ENCODE measurements at regions not wholly inside any gene's neighbourhood (a gene's known extent, or its start where the extent isn't known, plus 50 kb on each side); places are given as distances from the start of the nearest gene placed in this dataset.

DNA sequence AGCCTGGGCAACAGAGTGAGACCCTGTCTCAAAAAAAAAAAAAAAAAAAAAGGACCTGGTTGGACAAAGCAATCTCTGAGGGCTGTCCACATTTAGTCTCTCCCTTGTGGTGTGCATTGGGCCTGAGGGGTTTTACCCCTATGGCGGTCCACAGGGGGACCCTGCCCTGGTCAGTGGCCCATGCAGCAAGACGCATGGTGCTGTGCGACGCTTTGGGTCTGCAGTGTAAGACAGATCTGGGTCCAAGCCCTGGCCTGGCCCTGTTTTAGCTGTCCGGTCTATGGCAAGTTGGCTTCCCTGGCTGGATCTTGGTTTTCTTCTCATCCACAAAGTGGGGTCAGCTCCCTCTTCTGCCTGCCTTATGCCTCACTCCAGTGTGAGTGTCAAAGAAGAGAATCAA, 123.2 kb upstream of the NLRP1 start:
- Histone ChIP-seq H3K27me3 (peaks cover 25% of the 10 kb centered on the region), H3K27ac (no peak overlapping the region), H3K36me3 (no peaks in the 10 kb centered on the region), H3K9me3 (no peaks in the 10 kb centered on the region), H3K4me1 (ENCODE audit: control insufficient read depth in 1 of 2, insufficient read depth in 1 of 2, low read depth in 1 of 2, low read length in 1 of 2) (no peaks in the 10 kb centered on the region), H3K4me3 (ENCODE audit: low read depth in 1 of 2, low read length in 1 of 2) (no peak overlapping the region)
- TF ChIP-seq, protein P1, sequence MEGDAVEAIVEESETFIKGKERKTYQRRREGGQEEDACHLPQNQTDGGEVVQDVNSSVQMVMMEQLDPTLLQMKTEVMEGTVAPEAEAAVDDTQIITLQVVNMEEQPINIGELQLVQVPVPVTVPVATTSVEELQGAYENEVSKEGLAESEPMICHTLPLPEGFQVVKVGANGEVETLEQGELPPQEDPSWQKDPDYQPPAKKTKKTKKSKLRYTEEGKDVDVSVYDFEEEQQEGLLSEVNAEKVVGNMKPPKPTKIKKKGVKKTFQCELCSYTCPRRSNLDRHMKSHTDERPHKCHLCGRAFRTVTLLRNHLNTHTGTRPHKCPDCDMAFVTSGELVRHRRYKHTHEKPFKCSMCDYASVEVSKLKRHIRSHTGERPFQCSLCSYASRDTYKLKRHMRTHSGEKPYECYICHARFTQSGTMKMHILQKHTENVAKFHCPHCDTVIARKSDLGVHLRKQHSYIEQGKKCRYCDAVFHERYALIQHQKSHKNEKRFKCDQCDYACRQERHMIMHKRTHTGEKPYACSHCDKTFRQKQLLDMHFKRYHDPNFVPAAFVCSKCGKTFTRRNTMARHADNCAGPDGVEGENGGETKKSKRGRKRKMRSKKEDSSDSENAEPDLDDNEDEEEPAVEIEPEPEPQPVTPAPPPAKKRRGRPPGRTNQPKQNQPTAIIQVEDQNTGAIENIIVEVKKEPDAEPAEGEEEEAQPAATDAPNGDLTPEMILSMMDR (IDR thresholded peaks at IDR 0.05): no peak

GRCh38 chr17:5708344-5708743, 124.0 kb upstream of the NLRP1 start:
- TF ChIP-seq, protein P1 (IDR thresholded peaks at IDR 0.05): no peak
- H3K27ac ChIP-seq: no peak overlapping the region
- peaks cover 29% of the 10 kb centered on the region for H3K27me3 ChIP-seq

DNA sequence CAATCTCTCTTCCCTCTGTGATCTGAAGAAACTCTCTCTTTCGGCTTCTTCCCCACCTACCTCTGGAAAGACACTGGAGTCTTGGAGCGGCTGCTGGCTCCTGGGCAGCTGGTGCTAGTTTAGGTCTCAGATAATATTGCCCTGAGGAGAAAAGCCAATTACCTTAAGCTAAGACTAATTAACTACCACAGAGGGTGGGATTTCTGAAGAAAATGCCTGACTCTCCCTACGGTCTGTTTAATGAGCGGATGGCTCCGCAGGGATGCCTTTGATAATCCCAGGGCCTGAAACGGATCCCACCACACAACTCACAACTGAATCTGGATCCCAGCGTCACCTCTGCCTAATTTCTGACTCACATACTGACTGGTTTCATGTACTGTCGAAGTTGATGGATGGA, 127.0 kb upstream of the NLRP1 start:
- no peaks in the 10 kb centered on the region for H3K36me3 ChIP-seq
- TF ChIP-seq, protein P1 (IDR thresholded peaks at IDR 0.05): no peak
- H3K4me1 ChIP-seq (ENCODE audit: control insufficient read depth in 1 of 2, insufficient read depth in 1 of 2, low read depth in 1 of 2, low read length in 1 of 2): no peaks in the 10 kb centered on the region
- H3K4me3 ChIP-seq (ENCODE audit: low read depth in 1 of 2, low read length in 1 of 2): no peak overlapping the region
- H3K27ac ChIP-seq: no peak overlapping the region
- H3K9me3 ChIP-seq: no peaks in the 10 kb centered on the region
- H3K27me3 ChIP-seq: peaks cover 46% of the 10 kb centered on the region

More at GRCh38 chr17:5708344-5708743, 124.0 kb upstream of the NLRP1 start:
- Histone ChIP-seq H3K9me3 (no peaks in the 10 kb centered on the region), H3K36me3 (no peaks in the 10 kb centered on the region), H3K4me3 (ENCODE audit: low read depth in 1 of 2, low read length in 1 of 2) (no peak overlapping the region), H3K4me1 (ENCODE audit: control insufficient read depth in 1 of 2, insufficient read depth in 1 of 2, low read depth in 1 of 2, low read length in 1 of 2) (no peaks in the 10 kb centered on the region)

- peaks cover 39% of the 10 kb centered on the region for H3K27me3 ChIP-seq
- no peaks in the 10 kb centered on the region for H3K36me3 ChIP-seq
- no peaks in the 10 kb centered on the region for H3K4me1 ChIP-seq (ENCODE audit: control insufficient read depth in 1 of 2, insufficient read depth in 1 of 2, low read depth in 1 of 2, low read length in 1 of 2)
- no peak overlapping the region for H3K27ac ChIP-seq
- TF ChIP-seq, protein P1 (IDR thresholded peaks at IDR 0.05): no peak
- no peaks in the 10 kb centered on the region for H3K9me3 ChIP-seq
- no peak overlapping the region for H3K4me3 ChIP-seq (ENCODE audit: low read depth in 1 of 2, low read length in 1 of 2)
Measured at GRCh38 chr17:5714993-5715392, 130.7 kb upstream of the NLRP1 start.

DNA sequence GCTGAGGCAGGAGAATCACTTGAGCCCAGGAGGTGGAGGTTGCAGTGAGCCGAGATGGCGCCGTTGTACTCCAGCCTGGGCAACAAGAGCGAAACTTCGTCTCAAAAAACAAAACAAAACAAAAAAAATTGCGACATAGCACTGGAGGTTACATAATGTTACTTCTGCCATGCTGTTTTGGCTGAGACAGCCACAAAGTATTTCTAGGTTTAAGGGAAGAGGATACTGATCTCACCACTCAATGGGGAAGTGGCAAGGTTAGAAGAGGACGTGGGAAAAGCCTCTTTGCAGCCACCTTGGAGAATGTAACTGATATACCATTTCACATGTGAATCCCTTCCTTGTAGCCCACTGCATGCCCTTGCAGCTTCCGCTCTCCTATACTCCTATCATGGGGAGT, 131.2 kb upstream of the NLRP1 start:
- TF ChIP-seq, protein P1 (IDR thresholded peaks at IDR 0.05): no peak
- Histone ChIP-seq H3K27me3 (peaks cover 36% of the 10 kb centered on the region), H3K36me3 (no peaks in the 10 kb centered on the region), H3K27ac (no peak overlapping the region), H3K9me3 (no peaks in the 10 kb centered on the region), H3K4me1 (ENCODE audit: control insufficient read depth in 1 of 2, insufficient read depth in 1 of 2, low read depth in 1 of 2, low read length in 1 of 2) (no peaks in the 10 kb centered on the region), H3K4me3 (ENCODE audit: low read depth in 1 of 2, low read length in 1 of 2) (no peak overlapping the region)

- Histone ChIP-seq H3K9me3 (no peaks in the 10 kb centered on the region), H3K27ac (no peak overlapping the region), H3K36me3 (no peaks in the 10 kb centered on the region), H3K4me1 (ENCODE audit: control insufficient read depth in 1 of 2, insufficient read depth in 1 of 2, low read depth in 1 of 2, low read length in 1 of 2) (no peaks in the 10 kb centered on the region), H3K27me3 (peaks cover 15% of the 10 kb centered on the region), H3K4me3 (ENCODE audit: low read depth in 1 of 2, low read length in 1 of 2) (no peak overlapping the region)
- TF ChIP-seq, protein P1 (IDR thresholded peaks at IDR 0.05): no peak
Measured at GRCh38 chr17:5718726-5719125, 134.4 kb upstream of the NLRP1 start.
